ENCODE measurements at regions not wholly inside any gene's neighbourhood (a gene's known extent, or its start where the extent isn't known, plus 50 kb on each side); places are given as distances from the start of the nearest gene placed in this dataset.

GRCh38 chr2:107025869-107026380 is 140.0 kb upstream of the ST6GAL2 start:
- H3K27me3 ChIP-seq (ENCODE audit: control insufficient read depth, insufficient read depth, low read length): no peaks in the 10 kb centered on the region
- H3K4me1 ChIP-seq (ENCODE audit: control insufficient read depth, insufficient read depth, low read length): no peaks in the 10 kb centered on the region
- no peaks in the 10 kb centered on the region for H3K36me3 ChIP-seq (ENCODE audit: insufficient read depth, low read length)
- no peak overlapping the region for H3K4me2 ChIP-seq (ENCODE audit: low read length)
- no peak overlapping the region for H3K4me3 ChIP-seq (ENCODE audit: low read length)
- H3K9me3 ChIP-seq (replicated peaks; ENCODE audit: low read length): peaks cover 4% of the 10 kb centered on the region
- H3K9ac ChIP-seq (ENCODE audit: low read depth, low read length): no peak overlapping the region

- H3K4me3 ChIP-seq (ENCODE audit: low read length): no peak overlapping the region
- H3K4me1 ChIP-seq (ENCODE audit: control insufficient read depth, insufficient read depth, low read length): no peaks in the 10 kb centered on the region
- no peaks in the 10 kb centered on the region for H3K36me3 ChIP-seq (ENCODE audit: insufficient read depth, low read length)
- H3K4me2 ChIP-seq (ENCODE audit: low read length): no peak overlapping the region
- H3K9me3 ChIP-seq (replicated peaks; ENCODE audit: low read length): peaks cover 4% of the 10 kb centered on the region
- no peaks in the 10 kb centered on the region for H3K27me3 ChIP-seq (ENCODE audit: control insufficient read depth, insufficient read depth, low read length)
- no peak overlapping the region for H3K9ac ChIP-seq (ENCODE audit: low read depth, low read length)
Observed at GRCh38 chr2:107027205-107027604, 141.2 kb upstream of the ST6GAL2 start.

- no peaks in the 10 kb centered on the region for H3K4me1 ChIP-seq (ENCODE audit: control insufficient read depth, insufficient read depth, low read length)
- no peaks in the 10 kb centered on the region for H3K36me3 ChIP-seq (ENCODE audit: insufficient read depth, low read length)
- peaks cover 4% of the 10 kb centered on the region for H3K9me3 ChIP-seq (replicated peaks; ENCODE audit: low read length)
- H3K4me3 ChIP-seq (ENCODE audit: low read length): no peak overlapping the region
- H3K4me2 ChIP-seq (ENCODE audit: low read length): no peak overlapping the region
- H3K9ac ChIP-seq (ENCODE audit: low read depth, low read length): no peak overlapping the region
- H3K27me3 ChIP-seq (ENCODE audit: control insufficient read depth, insufficient read depth, low read length): no peaks in the 10 kb centered on the region
Observed at GRCh38 chr2:107027810-107028209, 141.8 kb upstream of the ST6GAL2 start.

- H3K9ac ChIP-seq (ENCODE audit: low read depth, low read length): no peak overlapping the region
- H3K36me3 ChIP-seq (ENCODE audit: insufficient read depth, low read length): no peaks in the 10 kb centered on the region
- H3K4me2 ChIP-seq (ENCODE audit: low read length): no peak overlapping the region
- no peaks in the 10 kb centered on the region for H3K4me1 ChIP-seq (ENCODE audit: control insufficient read depth, insufficient read depth, low read length)
- H3K9me3 ChIP-seq (replicated peaks; ENCODE audit: low read length): peaks cover 4% of the 10 kb centered on the region
- H3K27me3 ChIP-seq (ENCODE audit: control insufficient read depth, insufficient read depth, low read length): no peaks in the 10 kb centered on the region
- no peak overlapping the region for H3K4me3 ChIP-seq (ENCODE audit: low read length)
Observed at GRCh38 chr2:107028661-107029060, 142.7 kb upstream of the ST6GAL2 start.

- H3K9ac ChIP-seq (ENCODE audit: low read depth, low read length): no peak overlapping the region
- no peaks in the 10 kb centered on the region for H3K27me3 ChIP-seq (ENCODE audit: control insufficient read depth, insufficient read depth, low read length)
- H3K4me3 ChIP-seq (ENCODE audit: low read length): no peak overlapping the region
- no peaks in the 10 kb centered on the region for H3K4me1 ChIP-seq (ENCODE audit: control insufficient read depth, insufficient read depth, low read length)
- H3K36me3 ChIP-seq (ENCODE audit: insufficient read depth, low read length): no peaks in the 10 kb centered on the region
- no peak overlapping the region for H3K4me2 ChIP-seq (ENCODE audit: low read length)
- H3K9me3 ChIP-seq (replicated peaks; ENCODE audit: low read length): no peaks in the 10 kb centered on the region
Observed at GRCh38 chr2:107036293-107036692, 150.3 kb upstream of the ST6GAL2 start.

GRCh38 chr2:107062173-107062572 is 176.2 kb upstream of the ST6GAL2 start:
- Histone ChIP-seq H3K4me3 (ENCODE audit: low read length) (no peak overlapping the region), H3K27me3 (ENCODE audit: control insufficient read depth, insufficient read depth, low read length) (no peaks in the 10 kb centered on the region), H3K9ac (ENCODE audit: low read depth, low read length) (no peak overlapping the region), H3K4me2 (ENCODE audit: low read length) (no peak overlapping the region), H3K9me3 (replicated peaks; ENCODE audit: low read length) (peaks cover 3% of the 10 kb centered on the region), H3K36me3 (ENCODE audit: insufficient read depth, low read length) (no peaks in the 10 kb centered on the region), H3K4me1 (ENCODE audit: control insufficient read depth, insufficient read depth, low read length) (no peaks in the 10 kb centered on the region)

- Histone ChIP-seq H3K9ac (ENCODE audit: low read depth, low read length) (no peak overlapping the region), H3K4me2 (ENCODE audit: low read length) (no peak overlapping the region), H3K36me3 (ENCODE audit: insufficient read depth, low read length) (no peaks in the 10 kb centered on the region), H3K4me3 (ENCODE audit: low read length) (no peak overlapping the region), H3K27me3 (ENCODE audit: control insufficient read depth, insufficient read depth, low read length) (no peaks in the 10 kb centered on the region), H3K4me1 (ENCODE audit: control insufficient read depth, insufficient read depth, low read length) (no peaks in the 10 kb centered on the region), H3K9me3 (replicated peaks; ENCODE audit: low read length) (peaks cover 3% of the 10 kb centered on the region)
Observed at GRCh38 chr2:107062599-107063220, 176.7 kb upstream of the ST6GAL2 start.

GRCh38 chr2:107063228-107063627 is 177.3 kb upstream of the ST6GAL2 start:
- H3K36me3 ChIP-seq (ENCODE audit: insufficient read depth, low read length): no peaks in the 10 kb centered on the region
- no peak overlapping the region for H3K9ac ChIP-seq (ENCODE audit: low read depth, low read length)
- H3K27me3 ChIP-seq (ENCODE audit: control insufficient read depth, insufficient read depth, low read length): no peaks in the 10 kb centered on the region
- H3K4me3 ChIP-seq (ENCODE audit: low read length): no peak overlapping the region
- no peak overlapping the region for H3K4me2 ChIP-seq (ENCODE audit: low read length)
- H3K4me1 ChIP-seq (ENCODE audit: control insufficient read depth, insufficient read depth, low read length): no peaks in the 10 kb centered on the region
- peaks cover 3% of the 10 kb centered on the region for H3K9me3 ChIP-seq (replicated peaks; ENCODE audit: low read length)

- H3K4me3 ChIP-seq (ENCODE audit: low read length): no peak overlapping the region
- H3K9me3 ChIP-seq (replicated peaks; ENCODE audit: low read length): peaks cover 3% of the 10 kb centered on the region
- no peaks in the 10 kb centered on the region for H3K4me1 ChIP-seq (ENCODE audit: control insufficient read depth, insufficient read depth, low read length)
- H3K36me3 ChIP-seq (ENCODE audit: insufficient read depth, low read length): no peaks in the 10 kb centered on the region
- H3K27me3 ChIP-seq (ENCODE audit: control insufficient read depth, insufficient read depth, low read length): no peaks in the 10 kb centered on the region
- H3K4me2 ChIP-seq (ENCODE audit: low read length): no peak overlapping the region
- H3K9ac ChIP-seq (ENCODE audit: low read depth, low read length): no peak overlapping the region
Observed at GRCh38 chr2:107064750-107065149, 178.8 kb upstream of the ST6GAL2 start.

GRCh38 chr2:107068069-107068916 is 182.3 kb upstream of the ST6GAL2 start:
- Histone ChIP-seq H3K9ac (ENCODE audit: low read depth, low read length) (no peak overlapping the region), H3K9me3 (replicated peaks; ENCODE audit: low read length) (peaks cover 6% of the 10 kb centered on the region), H3K27me3 (ENCODE audit: control insufficient read depth, insufficient read depth, low read length) (no peaks in the 10 kb centered on the region), H3K4me3 (ENCODE audit: low read length) (no peak overlapping the region), H3K36me3 (ENCODE audit: insufficient read depth, low read length) (no peaks in the 10 kb centered on the region), H3K4me1 (ENCODE audit: control insufficient read depth, insufficient read depth, low read length) (no peaks in the 10 kb centered on the region), H3K4me2 (ENCODE audit: low read length) (no peak overlapping the region)

- Histone ChIP-seq H3K4me3 (ENCODE audit: low read length) (no peak overlapping the region), H3K4me2 (ENCODE audit: low read length) (no peak overlapping the region), H3K27me3 (ENCODE audit: control insufficient read depth, insufficient read depth, low read length) (no peaks in the 10 kb centered on the region), H3K9me3 (replicated peaks; ENCODE audit: low read length) (peaks cover 6% of the 10 kb centered on the region), H3K4me1 (ENCODE audit: control insufficient read depth, insufficient read depth, low read length) (no peaks in the 10 kb centered on the region), H3K9ac (ENCODE audit: low read depth, low read length) (no peak overlapping the region), H3K36me3 (ENCODE audit: insufficient read depth, low read length) (no peaks in the 10 kb centered on the region)
Observed at GRCh38 chr2:107069890-107070289, 183.9 kb upstream of the ST6GAL2 start.

All from skeletal muscle satellite cell (primary cell).